ENCODE measurements at regions not wholly inside any gene's neighbourhood (a gene's known extent, or its start where the extent isn't known, plus 50 kb on each side); places are given as distances from the start of the nearest gene placed in this dataset.

GRCh38 chr22:49667236-49667635 is 160.4 kb downstream of the BRD1 start:
- TF ChIP-seq, protein P1, sequence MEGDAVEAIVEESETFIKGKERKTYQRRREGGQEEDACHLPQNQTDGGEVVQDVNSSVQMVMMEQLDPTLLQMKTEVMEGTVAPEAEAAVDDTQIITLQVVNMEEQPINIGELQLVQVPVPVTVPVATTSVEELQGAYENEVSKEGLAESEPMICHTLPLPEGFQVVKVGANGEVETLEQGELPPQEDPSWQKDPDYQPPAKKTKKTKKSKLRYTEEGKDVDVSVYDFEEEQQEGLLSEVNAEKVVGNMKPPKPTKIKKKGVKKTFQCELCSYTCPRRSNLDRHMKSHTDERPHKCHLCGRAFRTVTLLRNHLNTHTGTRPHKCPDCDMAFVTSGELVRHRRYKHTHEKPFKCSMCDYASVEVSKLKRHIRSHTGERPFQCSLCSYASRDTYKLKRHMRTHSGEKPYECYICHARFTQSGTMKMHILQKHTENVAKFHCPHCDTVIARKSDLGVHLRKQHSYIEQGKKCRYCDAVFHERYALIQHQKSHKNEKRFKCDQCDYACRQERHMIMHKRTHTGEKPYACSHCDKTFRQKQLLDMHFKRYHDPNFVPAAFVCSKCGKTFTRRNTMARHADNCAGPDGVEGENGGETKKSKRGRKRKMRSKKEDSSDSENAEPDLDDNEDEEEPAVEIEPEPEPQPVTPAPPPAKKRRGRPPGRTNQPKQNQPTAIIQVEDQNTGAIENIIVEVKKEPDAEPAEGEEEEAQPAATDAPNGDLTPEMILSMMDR (conservative IDR thresholded peaks at IDR 0.05; ENCODE audit: low read depth, low read length), result no peak
- TF ChIP-seq EZH2 (IDR thresholded peaks at IDR 0.05; ENCODE audit: low read length, unreplicated experiment), result no peak
- no peak for TF ChIP-seq EZH2phosphoT487 (IDR thresholded peaks at IDR 0.05; ENCODE audit: borderline replicate concordance, low read length)

Data from PC-3 (cell line).